H1 (cell line): ENCODE measurements at regions not wholly inside any gene's neighbourhood (a gene's known extent, or its start where the extent isn't known, plus 50 kb on each side); places are given as distances from the start of the nearest gene placed in this dataset.

Experiments
- CTCF ChIA-PET: fragments of 300-600 bp; sonication (Branson Sonifier 250); formaldehyde crosslinking; loops from one replicate; lab custom pipeline; 2021; ENCODE audit not compliant: partially characterized antibody; lab: Charles Lee
- POLR2A ChIA-PET: fragments of 300-600 bp; sonication (Branson Sonifier 250); formaldehyde crosslinking; loops from one replicate; lab custom pipeline; 2021; ENCODE audit warnings: inconsistent platforms; ENCODE audit not compliant: partially characterized antibody; lab: Charles Lee
- DNase-seq, 2 experiments: peaks; one replicate each; pipeline versions ENCODE4 v3.0.0 to v3.0.0-alpha.2; 2010 to 2022; ENCODE audit warnings: low spot score in 2 of 2, low read depth in 1 of 2, mixed read lengths in 1 of 2
- FAIRE-seq: peaks from 2 replicates; lab custom pipeline; 2011; peaks lifted over from hg19 to GRCh38; lab: Jason Lieb, UNC
- H2AFZ ChIP-seq: 2 replicates; pipeline ENCODE4 v1.8.1; 2012; ENCODE audit warnings: low read length, inconsistent platforms
- H2AK5ac ChIP-seq: 2 replicates; pipeline ENCODE4 v1.6.1; 2013; ENCODE audit warnings: low read depth, low read length
- H2BK120ac ChIP-seq: replicated peaks from 2 replicates; pipeline ENCODE3; 2013; ENCODE audit warnings: low read depth, low read length, inconsistent platforms
- H2BK12ac ChIP-seq: 2 replicates; pipeline ENCODE4 v1.6.1; 2013; ENCODE audit warnings: low read depth, low read length
- H2BK15ac ChIP-seq: 2 replicates; pipeline ENCODE4 v1.6.1; 2013; ENCODE audit warnings: low read length
- H2BK20ac ChIP-seq: 2 replicates; pipeline ENCODE4 v1.6.1; 2013; ENCODE audit warnings: low read length
- H2BK5ac ChIP-seq: 2 replicates; pipeline ENCODE4 v1.6.1; 2013; ENCODE audit warnings: low read depth, low read length
- H3K14ac ChIP-seq: 2 replicates; pipeline ENCODE4 v1.6.1; 2013; ENCODE audit warnings: inconsistent platforms; ENCODE audit not compliant: insufficient read length
- H3K18ac ChIP-seq: 2 replicates; pipeline ENCODE4 v1.6.1; 2013; ENCODE audit warnings: low read length; ENCODE audit errors: extremely low read depth
- H3K23ac ChIP-seq: 2 replicates; pipeline ENCODE4 v1.6.1; 2013; ENCODE audit warnings: inconsistent platforms; ENCODE audit not compliant: insufficient read length
- H3K23me2 ChIP-seq: 2 replicates; pipeline ENCODE4 v1.6.1; 2013; ENCODE audit warnings: low read depth, low read length
- H3K27ac ChIP-seq: 2 replicates; pipeline ENCODE4 v1.6.1; 2011; ENCODE audit warnings: low read depth, low read length, inconsistent platforms
- H3K27me3 ChIP-seq, 4 experiments: replicated peaks in 1 of 4; 1 replicate in 1 of 4; 2 replicates in 3 of 4; pipeline versions ENCODE4 v1.6.1 to v1.8.1; 2011 to 2013; ENCODE audit warnings: low read length in 3 of 4, mild to moderate bottlenecking in 3 of 4, inconsistent platforms in 2 of 4, mixed read lengths in 2 of 4, moderate library complexity in 1 of 4; ENCODE audit not compliant: control insufficient read depth in 3 of 4, insufficient read depth in 3 of 4; ENCODE audit errors: extremely low read depth in 1 of 4
- H3K36me3 ChIP-seq, 4 experiments: 2 replicates each; pipeline versions ENCODE4 v1.6.1 to v1.8.1; 2011 to 2013; ENCODE audit warnings: mild to moderate bottlenecking in 4 of 4, low read length in 3 of 4, moderate library complexity in 2 of 4, control low read depth in 1 of 4, inconsistent platforms in 1 of 4; ENCODE audit not compliant: insufficient read depth in 4 of 4, control insufficient read depth in 2 of 4
- H3K4ac ChIP-seq: replicated peaks from 2 replicates; pipeline ENCODE3; 2013; ENCODE audit warnings: low read length, low read depth, mixed read lengths, inconsistent platforms; ENCODE audit not compliant: insufficient read length
- H3K4me1 ChIP-seq, 4 experiments: replicated peaks in 1 of 4; 1 replicate in 1 of 4; 2 replicates in 3 of 4; pipeline versions ENCODE4 v1.6.1 to v1.8.1; 2011 to 2013; ENCODE audit warnings: low read length in 3 of 4, inconsistent platforms in 2 of 4, mixed read lengths in 1 of 4; ENCODE audit not compliant: insufficient read depth in 4 of 4, control insufficient read depth in 3 of 4
- H3K4me2 ChIP-seq, 2 experiments: 2 replicates each; pipeline versions ENCODE4 v1.6.1 to v1.8.1; 2011 to 2013; ENCODE audit warnings: low read depth in 2 of 2, low read length in 2 of 2, control low read depth in 1 of 2, inconsistent platforms in 1 of 2, mild to moderate bottlenecking in 1 of 2; ENCODE audit not compliant: insufficient read depth in 1 of 2
- H3K4me3 ChIP-seq, 4 experiments: fragments of 200-600, 300-600 bp in 1 of 4; sonication (generic), shearing (Covaris generic), sonication (Bioruptor Twin) in 1 of 4; 2 replicates each; pipeline versions ENCODE4 v1.5.1 to v1.8.1; 2011 to 2016; ENCODE audit warnings: low read length in 4 of 4, low read depth in 3 of 4, control low read depth in 2 of 4, inconsistent platforms in 2 of 4, mild to moderate bottlenecking in 2 of 4, mixed read lengths in 1 of 4, moderate library complexity in 1 of 4; ENCODE audit not compliant: insufficient read depth in 2 of 4; ENCODE audit errors: extremely low read depth in 1 of 4
- H3K56ac ChIP-seq: replicated peaks from 2 replicates; pipeline ENCODE3; 2013; ENCODE audit warnings: low read depth, mild to moderate bottlenecking, mixed read lengths, low read length, inconsistent platforms; ENCODE audit not compliant: insufficient read length
- H3K79me1 ChIP-seq: 2 replicates; pipeline ENCODE4 v1.6.1; 2013; ENCODE audit warnings: low read depth, low read length, control low read depth
- H3K79me2 ChIP-seq, 2 experiments: 2 replicates each; pipeline versions ENCODE4 v1.6.1 to v1.8.1; 2012 to 2013; ENCODE audit warnings: low read length in 2 of 2, mild to moderate bottlenecking in 2 of 2, inconsistent platforms in 1 of 2; ENCODE audit not compliant: insufficient read depth in 2 of 2, control insufficient read depth in 1 of 2
- H3K9ac ChIP-seq, 4 experiments: replicated peaks in 1 of 4; 1 replicate in 1 of 4; 2 replicates in 3 of 4; pipeline versions ENCODE4 v1.6.1 to v1.8.1; 2011 to 2013; ENCODE audit warnings: low read depth in 3 of 4, low read length in 3 of 4, control low read depth in 2 of 4, mild to moderate bottlenecking in 2 of 4, moderate library complexity in 2 of 4, inconsistent platforms in 1 of 4; ENCODE audit errors: extremely low read depth in 1 of 4
- H3K9me3 ChIP-seq, 2 experiments: 2 replicates each; pipeline versions ENCODE4 v1.6.1 to v1.8.1; 2012 to 2013; ENCODE audit warnings: mild to moderate bottlenecking in 2 of 2, moderate library complexity in 2 of 2, control low read depth in 1 of 2, inconsistent platforms in 1 of 2, low read depth in 1 of 2, low read length in 1 of 2, mixed read lengths in 1 of 2; ENCODE audit not compliant: insufficient read depth in 2 of 2
- H4K20me1 ChIP-seq, 2 experiments: replicated peaks in 1 of 2; 2 replicates each; pipeline versions ENCODE3 to v1.8.1; 2011 to 2013; ENCODE audit warnings: inconsistent platforms in 2 of 2, low read length in 2 of 2, mild to moderate bottlenecking in 1 of 2; ENCODE audit not compliant: insufficient read depth in 2 of 2, control insufficient read depth in 1 of 2
- H4K5ac ChIP-seq: 2 replicates; pipeline ENCODE4 v1.6.1; 2013; ENCODE audit warnings: low read length, low read depth, mixed read lengths, inconsistent platforms; ENCODE audit not compliant: insufficient read length
- H4K8ac ChIP-seq: 2 replicates; pipeline ENCODE4 v1.8.0; 2013; ENCODE audit warnings: mild to moderate bottlenecking, moderate library complexity, low read length, inconsistent platforms; ENCODE audit not compliant: insufficient read depth; ENCODE audit errors: extremely low read depth
- H4K91ac ChIP-seq: replicated peaks from 2 replicates; pipeline ENCODE3; 2013; ENCODE audit warnings: low read length, mixed read lengths, inconsistent platforms; ENCODE audit not compliant: insufficient read length
- ASH2L ChIP-seq: fragments of 200-600, 300-600 bp; sonication (generic); IDR thresholded peaks from one replicate; pipeline ENCODE4 v1.7.1; 2017; ENCODE audit warnings: low read length
- E2F6 ChIP-seq: IDR thresholded peaks from 2 replicates; pipeline ENCODE4 v1.6.1; 2012; ENCODE audit warnings: inconsistent platforms
- EZH2 ChIP-seq: fragments of 200-600 bp; sonication (generic); IDR thresholded peaks from 2 replicates; pipeline ENCODE4 v1.7.1; 2012; ENCODE audit warnings: low read depth, mild to moderate bottlenecking, moderate library complexity, low read length, inconsistent platforms; ENCODE audit not compliant: severe bottlenecking
- KDM4A ChIP-seq: IDR thresholded peaks from one replicate; pipeline ENCODE4 v1.7.1; 2012; ENCODE audit warnings: low read depth, mild to moderate bottlenecking, moderate library complexity, low read length, inconsistent platforms; ENCODE audit not compliant: severe bottlenecking
- KDM5A ChIP-seq: fragments of 200-600 bp; IDR thresholded peaks from 2 replicates; pipeline ENCODE4 v1.7.1; 2012; ENCODE audit warnings: mild to moderate bottlenecking, low read length, inconsistent platforms, mixed read lengths
- MAX ChIP-seq: IDR thresholded peaks from 2 replicates; pipeline ENCODE4 v1.6.1; 2012; ENCODE audit warnings: inconsistent platforms
- SP2 ChIP-seq: IDR thresholded peaks from 2 replicates; pipeline ENCODE4 v1.6.1; 2012; ENCODE audit warnings: mild to moderate bottlenecking, low read length, inconsistent platforms
- TAF1 ChIP-seq: IDR thresholded peaks from 2 replicates; pipeline ENCODE4 v1.6.1; 2011; ENCODE audit warnings: mild to moderate bottlenecking, low read depth, low read length

- Histone ChIP-seq H3K4me1 (no peaks in the 10 kb centered on the region), H3K4me2 (no peak overlapping the region), H4K5ac (no peak overlapping the region)
- TF ChIP-seq TAF1 (no peak), KDM4A (no peak), EZH2 (no peak), KDM5A (no peak), SP2 (no peak), ASH2L (no peak), MAX (no peak), E2F6 (no peak)
Measured at GRCh38 chr4:67030636-67031035, 514.7 kb downstream of the CENPC start.

More at GRCh38 chr4:67030636-67031035, 514.7 kb downstream of the CENPC start:
- H2BK120ac ChIP-seq = no peak overlapping the region
- H3K79me2 ChIP-seq = no peaks in the 10 kb centered on the region
- no peak overlapping the region for H3K27ac ChIP-seq
- no peak for DNase-seq
- no peak overlapping the region for H2BK12ac ChIP-seq
- no peak overlapping the region for H2AFZ ChIP-seq
- no peak overlapping the region for H2AK5ac ChIP-seq
- no peaks in the 10 kb centered on the region for H3K79me1 ChIP-seq
- no peak overlapping the region for H4K8ac ChIP-seq
- no peak overlapping the region for H2BK5ac ChIP-seq
- ChIA-PET POLR2A (no interaction called here), CTCF (interaction anchor here (1.3 kb wide), 1 partner anchor 8 kb away, joined by 5 read pairs; no protein-coding TSS in a partner anchor)
- no peaks in the 10 kb centered on the region for H3K23me2 ChIP-seq
- no peak overlapping the region for H3K18ac ChIP-seq
- H3K23ac ChIP-seq = no peak overlapping the region
- H3K4me3 ChIP-seq = no peak overlapping the region
- no peaks in the 10 kb centered on the region for H4K20me1 ChIP-seq
- H3K4ac ChIP-seq = no peak overlapping the region
- no peak overlapping the region for H2BK20ac ChIP-seq
- H3K14ac ChIP-seq = no peak overlapping the region
- no peaks in the 10 kb centered on the region; a peak in 1 of 7 replicates for H3K27me3 ChIP-seq
- H4K91ac ChIP-seq = no peak overlapping the region
- H3K56ac ChIP-seq = no peak overlapping the region
- H3K36me3 ChIP-seq = no peaks in the 10 kb centered on the region
- H3K9me3 ChIP-seq = no peaks in the 10 kb centered on the region
- FAIRE-seq = no peak
- H3K9ac ChIP-seq = no peak overlapping the region
- no peak overlapping the region for H2BK15ac ChIP-seq
